ENCODE measurements at regions not wholly inside any gene's neighbourhood (a gene's known extent, or its start where the extent isn't known, plus 50 kb on each side); places are given as distances from the start of the nearest gene placed in this dataset.

- Histone ChIP-seq H2AFZ (no peak overlapping the region), H3K9me3 (ENCODE audit: low read depth) (no peaks in the 10 kb centered on the region), H3F3A (ENCODE audit: insufficient read depth) (peaks cover 5% of the 10 kb centered on the region; the same call in 1 of the 2 replicates), H4K20me1 (ENCODE audit: insufficient read depth) (no peaks in the 10 kb centered on the region), H3K79me2 (ENCODE audit: insufficient read depth) (no peaks in the 10 kb centered on the region), H3K27ac (no peak overlapping the region), H3K4me1 (ENCODE audit: insufficient read depth) (peaks cover 8% of the 10 kb centered on the region; the same call in 1 of the 2 replicates), H3K9ac (no peak overlapping the region), H3K4me3 (no peak overlapping the region), H3K27me3 (replicated peaks; ENCODE audit: insufficient read depth) (no peaks in the 10 kb centered on the region), H3K9me2 (ENCODE audit: insufficient read depth) (no peaks in the 10 kb centered on the region), H3K36me3 (ENCODE audit: low read depth) (no peaks in the 10 kb centered on the region), H3K4me2 (ENCODE audit: unreplicated experiment) (no peak overlapping the region)
- TF ChIP-seq EZH2 (IDR thresholded peaks at IDR 0.05; ENCODE audit: insufficient read depth, poor library complexity, severe bottlenecking) (no peak), EZH2phosphoT487 (IDR thresholded peaks at IDR 0.05; ENCODE audit: insufficient read depth, low read depth) (no peak)
- no peak for DNase-seq
- in situ Hi-C loops (cut with MboI): no loop called here
- WGBS, 2 experiments (ENCODE audit: low coverage in 1 of 2, low lambda C conversion rate in 2 of 2, missing lambda C conversion rate in 2 of 2): 85% methylated on average over 2 of the region's 2 CpGs
Measured at GRCh38 chr2:8177566-8177965, 504.3 kb upstream of the ID2 start.

DNA sequence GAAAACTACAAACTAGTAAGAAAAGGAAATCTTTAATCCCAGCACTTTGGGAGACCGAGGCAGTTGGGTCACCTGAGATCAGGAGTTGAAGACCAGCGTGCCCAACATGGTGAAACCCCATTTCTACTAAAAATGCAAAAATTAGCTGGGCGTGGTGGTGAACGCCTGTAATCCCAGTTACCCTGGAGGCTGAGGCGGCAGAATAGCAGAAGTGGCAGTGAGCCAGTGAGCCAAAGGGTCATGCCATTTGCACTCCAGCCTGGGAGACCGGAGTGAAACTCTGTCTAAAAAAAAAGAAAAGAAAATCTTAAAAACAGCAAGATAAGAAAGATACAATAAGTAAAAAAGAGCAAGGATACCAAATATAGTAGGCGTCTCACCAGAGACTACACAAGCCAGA is 502.9 kb upstream of the ID2 start:
- Histone ChIP-seq H3K27ac (no peak overlapping the region), H3K4me2 (ENCODE audit: unreplicated experiment) (no peak overlapping the region), H3K9ac (no peak overlapping the region), H3K4me1 (ENCODE audit: insufficient read depth) (peaks cover 8% of the 10 kb centered on the region; the same call in 1 of the 2 replicates), H3K27me3 (replicated peaks; ENCODE audit: insufficient read depth) (no peaks in the 10 kb centered on the region), H2AFZ (no peak overlapping the region), H3K9me2 (ENCODE audit: insufficient read depth) (no peaks in the 10 kb centered on the region), H3K4me3 (no peak overlapping the region), H3K79me2 (ENCODE audit: insufficient read depth) (no peaks in the 10 kb centered on the region), H3K36me3 (ENCODE audit: low read depth) (no peaks in the 10 kb centered on the region), H3F3A (ENCODE audit: insufficient read depth) (peaks cover 5% of the 10 kb centered on the region; the same call in 1 of the 2 replicates), H3K9me3 (ENCODE audit: low read depth) (no peaks in the 10 kb centered on the region), H4K20me1 (ENCODE audit: insufficient read depth) (no peaks in the 10 kb centered on the region)
- no peak for DNase-seq
- 99 to 100% methylated on average over 7 of the region's 7 CpGs for WGBS, 2 experiments (ENCODE audit: low coverage in 1 of 2, low lambda C conversion rate in 2 of 2, missing lambda C conversion rate in 2 of 2)
- TF ChIP-seq EZH2phosphoT487 (IDR thresholded peaks at IDR 0.05; ENCODE audit: insufficient read depth, low read depth) (no peak), EZH2 (IDR thresholded peaks at IDR 0.05; ENCODE audit: insufficient read depth, poor library complexity, severe bottlenecking) (no peak)
- in situ Hi-C loops (cut with MboI): no loop called here

DNA sequence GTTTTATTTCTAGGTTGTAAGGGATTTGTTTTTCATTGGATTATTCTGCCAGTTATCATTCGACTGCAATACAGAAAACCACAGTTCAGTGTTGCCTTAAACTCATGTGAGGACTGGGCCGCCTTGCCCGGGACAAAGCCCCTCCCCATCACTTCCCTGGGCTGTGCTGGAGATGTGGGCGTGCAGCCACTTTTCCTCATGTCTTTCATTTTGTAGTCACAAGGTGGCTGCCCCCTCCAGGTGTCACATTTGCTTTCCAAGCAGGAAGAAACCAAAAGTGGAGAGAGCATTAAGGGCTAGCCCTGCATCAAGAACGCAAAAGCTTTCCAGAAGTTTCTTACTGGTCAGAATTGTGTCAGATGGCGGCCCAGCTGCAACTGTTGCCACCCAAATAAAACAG is 492.5 kb upstream of the ID2 start:
- Histone ChIP-seq H3K4me3 (no peak overlapping the region), H3K9me2 (ENCODE audit: insufficient read depth) (no peaks in the 10 kb centered on the region), H3K27ac (no peak overlapping the region), H3K27me3 (replicated peaks; ENCODE audit: insufficient read depth) (no peaks in the 10 kb centered on the region), H4K20me1 (ENCODE audit: insufficient read depth) (no peaks in the 10 kb centered on the region), H3K4me2 (ENCODE audit: unreplicated experiment) (no peak overlapping the region), H2AFZ (no peak overlapping the region), H3F3A (ENCODE audit: insufficient read depth) (no peaks in the 10 kb centered on the region), H3K36me3 (ENCODE audit: low read depth) (no peaks in the 10 kb centered on the region), H3K4me1 (ENCODE audit: insufficient read depth) (peaks cover 12% of the 10 kb centered on the region; the same call in 1 of the 2 replicates), H3K9me3 (ENCODE audit: low read depth) (no peaks in the 10 kb centered on the region), H3K9ac (no peak overlapping the region), H3K79me2 (ENCODE audit: insufficient read depth) (no peaks in the 10 kb centered on the region)
- DNase-seq: no peak
- 89 to 93% methylated on average over 6 of the region's 6 CpGs for WGBS, 2 experiments (ENCODE audit: low coverage in 1 of 2, low lambda C conversion rate in 2 of 2, missing lambda C conversion rate in 2 of 2)
- TF ChIP-seq EZH2phosphoT487 (IDR thresholded peaks at IDR 0.05; ENCODE audit: insufficient read depth, low read depth): no peak
- TF ChIP-seq EZH2 (IDR thresholded peaks at IDR 0.05; ENCODE audit: insufficient read depth, poor library complexity, severe bottlenecking): no peak
- in situ Hi-C loops (cut with MboI): no loop called here

- in situ Hi-C loops (cut with MboI): no loop called here
- peaks cover 12% of the 10 kb centered on the region; the same call in 1 of the 2 replicates for H3K4me1 ChIP-seq (ENCODE audit: insufficient read depth)
- H3K9me2 ChIP-seq (ENCODE audit: insufficient read depth): no peaks in the 10 kb centered on the region
- H3K27me3 ChIP-seq (replicated peaks; ENCODE audit: insufficient read depth): no peaks in the 10 kb centered on the region
- no peak overlapping the region for H2AFZ ChIP-seq
- H3K9me3 ChIP-seq (ENCODE audit: low read depth): no peaks in the 10 kb centered on the region
- H3K79me2 ChIP-seq (ENCODE audit: insufficient read depth): no peaks in the 10 kb centered on the region
- no peak overlapping the region for H3K4me2 ChIP-seq (ENCODE audit: unreplicated experiment)
- H3K27ac ChIP-seq: no peak overlapping the region
- no peak overlapping the region for H3K4me3 ChIP-seq
- DNase-seq: no peak
- no peak overlapping the region for H3K9ac ChIP-seq
- H4K20me1 ChIP-seq (ENCODE audit: insufficient read depth): no peaks in the 10 kb centered on the region
- no peaks in the 10 kb centered on the region for H3F3A ChIP-seq (ENCODE audit: insufficient read depth)
- H3K36me3 ChIP-seq (ENCODE audit: low read depth): no peaks in the 10 kb centered on the region
- 79 to 92% methylated on average over 1 of the region's 1 CpG for WGBS, 2 experiments (ENCODE audit: low coverage in 1 of 2, low lambda C conversion rate in 2 of 2, missing lambda C conversion rate in 2 of 2)
- TF ChIP-seq EZH2 (IDR thresholded peaks at IDR 0.05; ENCODE audit: insufficient read depth, poor library complexity, severe bottlenecking) (no peak), EZH2phosphoT487 (IDR thresholded peaks at IDR 0.05; ENCODE audit: insufficient read depth, low read depth) (no peak)
Measured at GRCh38 chr2:8190279-8190678, 491.6 kb upstream of the ID2 start.

GRCh38 chr2:8191427-8191826 is 490.4 kb upstream of the ID2 start:
- no peaks in the 10 kb centered on the region for H3K9me2 ChIP-seq (ENCODE audit: insufficient read depth)
- no peaks in the 10 kb centered on the region for H3K79me2 ChIP-seq (ENCODE audit: insufficient read depth)
- H3K9me3 ChIP-seq (ENCODE audit: low read depth): no peaks in the 10 kb centered on the region
- no peaks in the 10 kb centered on the region for H3K36me3 ChIP-seq (ENCODE audit: low read depth)
- H2AFZ ChIP-seq: no peak overlapping the region
- H3K9ac ChIP-seq: no peak overlapping the region
- 90 to 95% methylated on average over 4 of the region's 4 CpGs for WGBS, 2 experiments (ENCODE audit: low coverage in 1 of 2, low lambda C conversion rate in 2 of 2, missing lambda C conversion rate in 2 of 2)
- H4K20me1 ChIP-seq (ENCODE audit: insufficient read depth): no peaks in the 10 kb centered on the region
- no peak for TF ChIP-seq EZH2phosphoT487 (IDR thresholded peaks at IDR 0.05; ENCODE audit: insufficient read depth, low read depth)
- TF ChIP-seq EZH2 (IDR thresholded peaks at IDR 0.05; ENCODE audit: insufficient read depth, poor library complexity, severe bottlenecking): no peak
- in situ Hi-C loops (cut with MboI): no loop called here
- no peaks in the 10 kb centered on the region for H3F3A ChIP-seq (ENCODE audit: insufficient read depth)
- no peaks in the 10 kb centered on the region for H3K27me3 ChIP-seq (replicated peaks; ENCODE audit: insufficient read depth)
- no peak overlapping the region for H3K4me3 ChIP-seq
- no peak for DNase-seq
- H3K27ac ChIP-seq: no peak overlapping the region
- H3K4me1 ChIP-seq (ENCODE audit: insufficient read depth): peaks cover 12% of the 10 kb centered on the region; the same call in 1 of the 2 replicates
- H3K4me2 ChIP-seq (ENCODE audit: unreplicated experiment): no peak overlapping the region

All from GM23248 (cell line).